ENCODE measurements at regions not wholly inside any gene's neighbourhood (a gene's known extent, or its start where the extent isn't known, plus 50 kb on each side); places are given as distances from the start of the nearest gene placed in this dataset.

- no peak for TF ChIP-seq FOXM1 (IDR thresholded peaks at IDR 0.05; ENCODE audit: borderline replicate concordance, low read depth)
- no peak for TF ChIP-seq EGR1 (IDR thresholded peaks at IDR 0.05)
- TF ChIP-seq TEAD4 (IDR thresholded peaks at IDR 0.05) = no peak
- TF ChIP-seq USF1 (IDR thresholded peaks at IDR 0.05) = no peak
- no peak for TF ChIP-seq RAD21 (IDR thresholded peaks at IDR 0.05; ENCODE audit: low read depth)
- TF ChIP-seq YY1 (IDR thresholded peaks at IDR 0.05; ENCODE audit: low read depth) = no peak
- TF ChIP-seq TAF1 (IDR thresholded peaks at IDR 0.05; ENCODE audit: low read depth) = no peak
- no peak for TF ChIP-seq REST (IDR thresholded peaks at IDR 0.05; ENCODE audit: low read depth)
- no peak for TF ChIP-seq CEBPB (IDR thresholded peaks at IDR 0.05)
- TF ChIP-seq TCF12 (IDR thresholded peaks at IDR 0.05; ENCODE audit: low read depth) = no peak
- TF ChIP-seq ZBTB7A (IDR thresholded peaks at IDR 0.05; ENCODE audit: low read depth) = no peak
- no peak for TF ChIP-seq CREB1 (IDR thresholded peaks at IDR 0.05; ENCODE audit: low read depth)
- no peak for TF ChIP-seq EP300 (IDR thresholded peaks at IDR 0.05; ENCODE audit: borderline replicate concordance)
Observed at GRCh38 chr7:149627911-149628310, 130.3 kb upstream of the ZNF746 start.

All from Ishikawa (cell line).